Spinal cord (tissue), 9 donors: ENCODE measurements at regions not wholly inside any gene's neighbourhood (a gene's known extent, or its start where the extent isn't known, plus 50 kb on each side); places are given as distances from the start of the nearest gene placed in this dataset.

Experiments
- DNase-seq, 6 donors: peaks; one replicate each; pipeline versions ENCODE4 v3.0.0 to v3.0.0-alpha.2; 2013 to 2015; ENCODE audit warnings: low spot score in 6 of 6, low read depth in 4 of 6
- H3K27ac ChIP-seq: one replicate; pipeline ENCODE4 v1.5.1; 2013; ENCODE audit warnings: low read depth, low read length, control low read depth
- H3K27me3 ChIP-seq: one replicate; pipeline ENCODE4 v1.6.1; 2013; ENCODE audit warnings: low read length; ENCODE audit not compliant: control insufficient read depth, insufficient read depth
- H3K36me3 ChIP-seq: one replicate; pipeline ENCODE4 v1.6.1; 2013; ENCODE audit warnings: low read length; ENCODE audit not compliant: control insufficient read depth, insufficient read depth
- H3K4me1 ChIP-seq: one replicate; pipeline ENCODE4 v1.6.1; 2013; ENCODE audit warnings: low read length; ENCODE audit not compliant: control insufficient read depth, insufficient read depth
- H3K4me3 ChIP-seq: one replicate; pipeline ENCODE4 v1.5.1; 2013; ENCODE audit warnings: low read depth, low read length, control low read depth
- H3K9me3 ChIP-seq: one replicate; pipeline ENCODE4 v1.6.1; 2013; ENCODE audit warnings: low read length; ENCODE audit not compliant: control insufficient read depth, insufficient read depth
- WGBS: methylation state at CpG from one replicate; pipeline ENCODE4 v1.1.5; 2013; ENCODE audit warnings: missing lambda C conversion rate; ENCODE audit not compliant: insufficient coverage; 5-methylcytosine and 5-hydroxymethylcytosine counted together
- donor health status: healthy.

GRCh38 chr5:4215143-4215542, 619.5 kb downstream of the IRX1 start:
- no peak overlapping the region for H3K4me3 ChIP-seq
- no peaks in the 10 kb centered on the region for H3K9me3 ChIP-seq
- no peak overlapping the region for H3K27ac ChIP-seq
- H3K4me1 ChIP-seq = no peaks in the 10 kb centered on the region
- DNase-seq = no peak
- no peaks in the 10 kb centered on the region for H3K27me3 ChIP-seq
- H3K36me3 ChIP-seq = no peaks in the 10 kb centered on the region

- DNase-seq = no peak
- Histone ChIP-seq H3K27me3 (no peaks in the 10 kb centered on the region), H3K4me3 (no peak overlapping the region), H3K36me3 (no peaks in the 10 kb centered on the region), H3K9me3 (no peaks in the 10 kb centered on the region), H3K4me1 (no peaks in the 10 kb centered on the region), H3K27ac (no peak overlapping the region)
- WGBS = 45% methylated on average over 2 of the region's 3 CpGs
Measured at GRCh38 chr5:4216142-4216541, 620.5 kb downstream of the IRX1 start.

DNA sequence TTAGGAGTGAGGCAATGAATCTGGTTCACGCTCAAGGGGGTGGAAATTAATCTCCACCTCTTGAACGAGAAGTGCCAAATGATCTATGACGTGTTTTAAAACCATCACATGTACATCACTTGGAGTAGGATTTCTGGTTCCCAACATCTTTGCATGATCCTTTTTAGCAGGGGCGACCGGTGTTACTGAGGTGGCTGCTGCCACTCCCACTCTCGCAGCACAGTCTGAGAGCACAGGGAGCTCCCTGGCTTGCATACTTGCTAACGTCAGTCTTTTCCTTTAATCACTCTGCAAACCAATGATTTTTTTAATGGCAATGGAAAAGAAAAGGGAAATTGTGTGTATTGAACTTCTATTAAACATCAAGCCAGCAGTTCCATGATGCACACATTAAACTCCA, 624.4 kb downstream of the IRX1 start:
- 94% methylated on average over 5 of the region's 7 CpGs for WGBS
- DNase-seq = no peak
- Histone ChIP-seq H3K27me3 (no peaks in the 10 kb centered on the region), H3K36me3 (no peaks in the 10 kb centered on the region), H3K4me3 (no peak overlapping the region), H3K4me1 (no peaks in the 10 kb centered on the region), H3K27ac (no peak overlapping the region), H3K9me3 (no peaks in the 10 kb centered on the region)

DNA sequence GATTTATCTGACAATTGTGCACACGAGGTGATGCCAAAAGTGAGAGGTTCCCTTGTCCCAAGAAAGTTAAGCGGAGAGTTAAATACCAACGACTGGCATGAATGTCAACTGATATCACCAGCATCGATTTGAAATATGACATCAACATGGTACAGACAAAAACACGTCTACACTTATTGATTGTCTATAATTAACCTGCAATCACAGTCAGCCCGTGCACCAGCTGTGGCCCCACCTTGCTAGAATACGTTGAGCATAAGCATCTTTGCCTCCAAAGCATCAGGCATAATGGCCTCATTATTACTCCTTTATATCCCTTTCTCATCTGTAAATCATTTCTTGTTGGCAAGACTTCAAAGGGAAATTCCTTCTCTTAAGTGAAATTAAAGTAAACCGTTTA, 625.4 kb downstream of the IRX1 start:
- H3K27me3 ChIP-seq = no peaks in the 10 kb centered on the region
- H3K27ac ChIP-seq = no peak overlapping the region
- no peak overlapping the region for H3K4me3 ChIP-seq
- H3K4me1 ChIP-seq = no peaks in the 10 kb centered on the region
- WGBS = 89% methylated on average over 6 of the region's 8 CpGs
- no peak for DNase-seq
- H3K9me3 ChIP-seq = no peaks in the 10 kb centered on the region
- no peaks in the 10 kb centered on the region for H3K36me3 ChIP-seq

- H3K27me3 ChIP-seq = no peaks in the 10 kb centered on the region
- peak in 1 of 6 donors; percentile 41 for DNase-seq
- H3K4me3 ChIP-seq = no peak overlapping the region
- 33% methylated on average over 5 of the region's 6 CpGs for WGBS
- no peaks in the 10 kb centered on the region for H3K36me3 ChIP-seq
- H3K9me3 ChIP-seq = no peaks in the 10 kb centered on the region
- H3K27ac ChIP-seq = no peak overlapping the region
- H3K4me1 ChIP-seq = no peaks in the 10 kb centered on the region
Measured at GRCh38 chr5:4222147-4222546, 626.5 kb downstream of the IRX1 start.

GRCh38 chr5:4222821-4223220, 627.2 kb downstream of the IRX1 start:
- DNase-seq = no peak
- Histone ChIP-seq H3K4me3 (no peak overlapping the region), H3K4me1 (no peaks in the 10 kb centered on the region), H3K9me3 (no peaks in the 10 kb centered on the region), H3K36me3 (no peaks in the 10 kb centered on the region), H3K27me3 (no peaks in the 10 kb centered on the region), H3K27ac (no peak overlapping the region)
- WGBS = 91% methylated on average over 15 of the region's 15 CpGs

DNA sequence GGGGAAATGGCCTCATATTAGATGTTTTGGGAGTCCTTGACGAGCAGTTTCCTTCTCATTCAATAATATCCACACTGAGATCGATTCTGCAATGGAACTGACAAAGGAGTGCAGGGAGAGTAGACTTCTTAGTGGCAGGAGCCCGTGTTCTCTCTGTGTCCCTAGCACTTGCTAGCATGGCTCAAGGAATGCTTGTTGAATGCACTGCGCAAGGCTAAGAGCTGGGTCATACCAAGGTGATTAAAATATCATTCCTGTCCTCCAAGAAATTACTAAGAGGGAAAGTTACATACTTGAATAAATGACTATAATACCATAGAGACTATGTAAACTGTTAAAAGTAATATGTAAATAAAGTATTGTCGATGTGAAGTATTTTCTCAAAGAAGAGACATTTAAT, 630.1 kb downstream of the IRX1 start:
- no peak overlapping the region for H3K4me3 ChIP-seq
- WGBS = no CpG with 5 or more reads among the region's 5 CpGs
- H3K9me3 ChIP-seq = no peaks in the 10 kb centered on the region
- no peaks in the 10 kb centered on the region for H3K36me3 ChIP-seq
- DNase-seq = no peak
- peaks cover 21% of the 10 kb centered on the region for H3K4me1 ChIP-seq
- peaks cover 6% of the 10 kb centered on the region for H3K27me3 ChIP-seq
- H3K27ac ChIP-seq = no peak overlapping the region

DNA sequence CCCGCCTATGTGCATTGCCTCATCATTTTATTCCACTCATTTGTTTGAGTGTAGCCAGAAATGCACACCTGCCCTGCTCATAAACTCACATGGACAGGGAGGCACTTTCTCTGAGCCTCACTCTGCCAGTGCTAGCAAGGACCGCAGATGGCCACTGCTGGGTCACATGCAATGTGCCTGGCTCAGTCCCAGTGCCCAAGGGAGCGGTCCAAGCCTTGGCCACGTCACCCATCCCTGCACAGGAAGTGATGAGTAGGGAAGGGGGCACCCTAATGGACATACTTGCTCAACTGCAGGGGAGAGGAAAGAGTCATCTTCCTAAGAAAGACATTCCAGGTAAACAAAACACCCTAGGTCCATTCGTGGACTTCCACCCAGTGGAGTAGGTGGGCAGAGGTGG, 630.9 kb downstream of the IRX1 start:
- Histone ChIP-seq H3K27me3 (peaks cover 6% of the 10 kb centered on the region), H3K4me3 (no peak overlapping the region), H3K9me3 (no peaks in the 10 kb centered on the region), H3K27ac (no peak overlapping the region), H3K36me3 (no peaks in the 10 kb centered on the region), H3K4me1 (peaks cover 29% of the 10 kb centered on the region)
- WGBS = 93% methylated on average over 2 of the region's 5 CpGs
- DNase-seq = no peak

GRCh38 chr5:4228708-4229107, 633.1 kb downstream of the IRX1 start:
- WGBS = 85% methylated on average over 6 of the region's 6 CpGs
- DNase-seq = no peak
- H3K27me3 ChIP-seq = peaks cover 6% of the 10 kb centered on the region

GRCh38 chr5:4229414-4230292, 634.0 kb downstream of the IRX1 start:
- peak in 3 of 6 donors; percentile 19 to 54 (median 24) for DNase-seq
- peaks cover 31% of the 10 kb centered on the region for H3K4me1 ChIP-seq
- no peaks in the 10 kb centered on the region for H3K36me3 ChIP-seq
- WGBS = 48% methylated on average over 14 of the region's 17 CpGs
- peaks cover 4% of the 10 kb centered on the region for H3K9me3 ChIP-seq
- H3K27ac ChIP-seq = peak overlapping the region; percentile 75
- peaks cover 6% of the 10 kb centered on the region for H3K27me3 ChIP-seq
- no peak overlapping the region for H3K4me3 ChIP-seq

More at GRCh38 chr5:4228708-4229107, 633.1 kb downstream of the IRX1 start:
- H3K27ac ChIP-seq = no peak overlapping the region
- no peaks in the 10 kb centered on the region for H3K9me3 ChIP-seq
- no peaks in the 10 kb centered on the region for H3K36me3 ChIP-seq
- no peak overlapping the region for H3K4me3 ChIP-seq
- peaks cover 31% of the 10 kb centered on the region for H3K4me1 ChIP-seq
